IMR-90 (cell line): ENCODE measurements at regions not wholly inside any gene's neighbourhood (a gene's known extent, or its start where the extent isn't known, plus 50 kb on each side); places are given as distances from the start of the nearest gene placed in this dataset.

Experiments used
- ATAC-seq: fragments of 200-7000 bp; cut with Tn5 transposase; 2 replicates; pipeline ENCODE4 v1.9.1; 2020; ENCODE audit warnings: low read depth, mild to moderate bottlenecking, moderate library complexity
- BruUV-seq: library from RNA; stranded (reverse); fragments of 400-500 nt; replicated peaks from 2 replicates; lab custom pipeline; 2021; lab: Mats Ljungman, UMichigan
- CTCF ChIA-PET: fragments of 300-600 bp; formaldehyde crosslinking; extraction: SDS; loops from one replicate; lab custom pipeline; 2021; ENCODE audit warnings: antibody characterized with exemption; lab: Yijun Ruan, JAX
- POLR2A ChIA-PET: fragments of 300-600 bp; sonication (Branson Sonifier 250); formaldehyde crosslinking; loops from one replicate; lab custom pipeline; 2022; ENCODE audit warnings: antibody characterized with exemption; ENCODE audit not compliant: unreplicated experiment; lab: Charles Lee
- DNase-seq: peaks from one replicate; pipeline ENCODE4 v3.0.0; 2013
- H2AFZ ChIP-seq: replicated peaks from 2 replicates; pipeline ENCODE3; 2013; ENCODE audit warnings: low read length, mild to moderate bottlenecking; ENCODE audit not compliant: poor library complexity
- H2AK5ac ChIP-seq: 2 replicates; pipeline ENCODE4 v1.6.1; 2013; ENCODE audit warnings: low read depth, low read length, inconsistent platforms
- H2AK9ac ChIP-seq: replicated peaks from 2 replicates; pipeline ENCODE3; 2013; ENCODE audit warnings: mild to moderate bottlenecking, low read depth, low read length, moderate library complexity; ENCODE audit not compliant: poor library complexity
- H2BK120ac ChIP-seq: 2 replicates; pipeline ENCODE4 v1.6.1; 2013; ENCODE audit warnings: low read depth, low read length, inconsistent platforms
- H2BK15ac ChIP-seq: 3 replicates; pipeline ENCODE4 v1.6.1; 2013; ENCODE audit warnings: low read depth, low read length, inconsistent platforms
- H2BK20ac ChIP-seq: 2 replicates; pipeline ENCODE4 v1.6.1; 2013; ENCODE audit warnings: low read depth, mild to moderate bottlenecking, inconsistent platforms, low read length, moderate library complexity
- H2BK5ac ChIP-seq: 2 replicates; pipeline ENCODE4 v1.6.1; 2013; ENCODE audit warnings: mild to moderate bottlenecking, low read depth, low read length, inconsistent platforms; ENCODE audit not compliant: poor library complexity, severe bottlenecking
- H3K14ac ChIP-seq: replicated peaks from 2 replicates; pipeline ENCODE4 v1.6.1; 2013; ENCODE audit warnings: low read depth, low read length, inconsistent platforms
- H3K18ac ChIP-seq: 2 replicates; pipeline ENCODE4 v1.6.1; 2013; ENCODE audit warnings: low read depth, low read length, control low read depth
- H3K23ac ChIP-seq: 2 replicates; pipeline ENCODE4 v1.6.1; 2013; ENCODE audit warnings: low read depth, low read length, inconsistent platforms
- H3K27ac ChIP-seq: 2 replicates; pipeline ENCODE4 v1.5.1; 2013; ENCODE audit warnings: mild to moderate bottlenecking, control low read depth, low read length; ENCODE audit not compliant: insufficient read depth
- H3K27me3 ChIP-seq: 2 replicates; pipeline ENCODE4 v1.6.1; 2013; ENCODE audit warnings: low read length; ENCODE audit not compliant: control insufficient read depth, insufficient read depth
- H3K36me3 ChIP-seq: 2 replicates; pipeline ENCODE4 v1.6.1; 2013; ENCODE audit warnings: low read length, mixed read lengths; ENCODE audit not compliant: control insufficient read depth, insufficient read depth
- H3K4ac ChIP-seq: 2 replicates; pipeline ENCODE4 v1.6.1; 2013; ENCODE audit warnings: low read depth, low read length, inconsistent platforms
- H3K4me1 ChIP-seq: 2 replicates; pipeline ENCODE4 v1.6.1; 2013; ENCODE audit warnings: low read length, mixed read lengths; ENCODE audit not compliant: control insufficient read depth, insufficient read depth
- H3K4me2 ChIP-seq: 2 replicates; pipeline ENCODE4 v1.6.1; 2013; ENCODE audit warnings: low read depth, mild to moderate bottlenecking, control low read depth, low read length, moderate library complexity
- H3K4me3 ChIP-seq: 2 replicates; pipeline ENCODE4 v1.5.1; 2013; ENCODE audit warnings: low read depth, mild to moderate bottlenecking, control low read depth, low read length, moderate library complexity; ENCODE audit not compliant: insufficient read depth
- H3K56ac ChIP-seq: 2 replicates; pipeline ENCODE4 v1.6.1; 2013; ENCODE audit warnings: low read length, inconsistent platforms; ENCODE audit not compliant: insufficient read depth; ENCODE audit errors: extremely low read depth
- H3K79me1 ChIP-seq, 2 experiments: 2 replicates each; pipeline ENCODE4 v1.6.1; 2013; ENCODE audit warnings: low read length in 2 of 2, inconsistent platforms in 1 of 2, low read depth in 1 of 2
- H3K9ac ChIP-seq: 2 replicates; pipeline ENCODE4 v1.6.1; 2013; ENCODE audit warnings: low read depth, low read length, control low read depth
- H3K9me1 ChIP-seq: 2 replicates; pipeline ENCODE4 v1.6.1; 2013; ENCODE audit warnings: low read length, inconsistent platforms; ENCODE audit not compliant: insufficient read depth
- H3K9me3 ChIP-seq: 2 replicates; pipeline ENCODE4 v1.6.1; 2013; ENCODE audit warnings: low read length; ENCODE audit not compliant: control insufficient read depth, insufficient read depth
- H4K20me1 ChIP-seq: 2 replicates; pipeline ENCODE4 v1.6.1; 2013; ENCODE audit warnings: low read length, inconsistent platforms; ENCODE audit not compliant: insufficient read depth
- H4K5ac ChIP-seq: 2 replicates; pipeline ENCODE4 v1.6.1; 2013; ENCODE audit warnings: mild to moderate bottlenecking, low read depth, low read length, control low read depth
- H4K8ac ChIP-seq, 2 experiments: 2 replicates each; pipeline ENCODE4 v1.6.1; 2013; ENCODE audit warnings: low read depth in 2 of 2, low read length in 2 of 2, control low read depth in 1 of 2, inconsistent platforms in 1 of 2
- H4K91ac ChIP-seq: 2 replicates; pipeline ENCODE4 v1.6.1; 2013; ENCODE audit warnings: low read depth, low read length, inconsistent platforms; ENCODE audit not compliant: insufficient read depth
- CHD1 ChIP-seq: IDR thresholded peaks from 2 replicates; pipeline ENCODE4 v1.6.1; 2012; ENCODE audit warnings: low read depth, low read length, improper control_type of control experiment
- ELK1 ChIP-seq: fragments of 150-350 bp; IDR thresholded peaks from 2 replicates; pipeline ENCODE4 v1.6.1; 2016; ENCODE audit warnings: low read depth, mild to moderate bottlenecking, low read length, moderate library complexity, borderline replicate concordance
- MAFK ChIP-seq: IDR thresholded peaks from 2 replicates; pipeline ENCODE4 v1.6.1; 2012; ENCODE audit warnings: low read depth, low read length, improper control_type of control experiment
- MXI1 ChIP-seq: IDR thresholded peaks from 2 replicates; pipeline ENCODE4 v1.6.1; 2012; ENCODE audit warnings: low read depth, mild to moderate bottlenecking, low read length, moderate library complexity, borderline replicate concordance
- NFE2L2 ChIP-seq: fragments of 150-350 bp; IDR thresholded peaks from 2 replicates; pipeline ENCODE4 v1.6.1; 2016; ENCODE audit warnings: low read depth, mild to moderate bottlenecking, low read length
- RCOR1 ChIP-seq: IDR thresholded peaks from 2 replicates; pipeline ENCODE4 v1.6.1; 2012; ENCODE audit warnings: mild to moderate bottlenecking, low read length, improper control_type of control experiment; ENCODE audit not compliant: insufficient replicate concordance
- SMC3 ChIP-seq: fragments of 150-350 bp; IDR thresholded peaks from 2 replicates; pipeline ENCODE4 v1.6.1; 2016; ENCODE audit warnings: low read depth, mild to moderate bottlenecking, antibody characterized with exemption, low read length, moderate library complexity
- WGBS, 2 experiments: methylation state at CpG; one replicate each; pipeline versions ENCODE4 v1.1.5 to v1.1.7; 2013; ENCODE audit warnings: missing lambda C conversion rate in 2 of 2; ENCODE audit not compliant: insufficient read length in 1 of 2; ENCODE audit errors: extremely low coverage in 2 of 2; 5-methylcytosine and 5-hydroxymethylcytosine counted together
- dilution Hi-C: fragments of 300-500 bp; cut with HindIII; formaldehyde crosslinking; loops from one replicate; pipeline ENCODE4 v1.14.3; 2018; ENCODE audit warnings: low sequenced_read_pairs; ENCODE audit not compliant: unreplicated experiment
- in situ Hi-C: fragments of 300-500 bp; cut with MboI; formaldehyde crosslinking; loops from 3 replicates; pipeline ENCODE4 v1.14.3; 2019; ENCODE audit warnings: low sequenced_read_pairs, inconsistent platforms, mixed read lengths
- intact Hi-C: fragments of 100-400 bp; cut with micrococcal nuclease; formaldehyde crosslinking; loops from 2 replicates; pipeline ENCODE4 v1.10.0; 2022

GRCh38 chr18:29841631-29842030 is 1200.9 kb downstream of the DSC3 start:
- ATAC-seq: no peak
- no peak overlapping the region for H4K8ac ChIP-seq
- H3K56ac ChIP-seq: no peak overlapping the region
- H2AK9ac ChIP-seq: no peak overlapping the region
- no peak overlapping the region for H3K23ac ChIP-seq
- no peaks in the 10 kb centered on the region for H3K9me1 ChIP-seq
- intact Hi-C loops (no loop called here), dilution Hi-C loops (no loop called here), in situ Hi-C loops (no loop called here)
- H2BK5ac ChIP-seq: no peak overlapping the region
- TF ChIP-seq ELK1: no peak
- TF ChIP-seq MAFK: no peak
- TF ChIP-seq MXI1: no peak
- TF ChIP-seq NFE2L2: no peak
- no peak for TF ChIP-seq RCOR1
- TF ChIP-seq SMC3: no peak
- no peak for TF ChIP-seq CHD1
- ChIA-PET CTCF (interaction anchor here (1.5 kb wide), 1 partner anchor 39 kb away, joined by 3 read pairs; no protein-coding TSS in a partner anchor), POLR2A (no interaction called here)
- H3K4me2 ChIP-seq: no peak overlapping the region
- no peak overlapping the region for H3K4ac ChIP-seq
- no peak overlapping the region for H3K9ac ChIP-seq
- no peak overlapping the region for H2BK120ac ChIP-seq
- no peak overlapping the region for H3K18ac ChIP-seq
- H3K4me1 ChIP-seq: no peaks in the 10 kb centered on the region
- H3K27me3 ChIP-seq: no peaks in the 10 kb centered on the region
- WGBS, 2 experiments: no CpG with 5 or more reads among the region's 3 CpGs
- H3K4me3 ChIP-seq: no peak overlapping the region
- no peaks in the 10 kb centered on the region for H3K9me3 ChIP-seq
- DNase-seq: no peak
- H2AK5ac ChIP-seq: no peak overlapping the region
- H3K36me3 ChIP-seq: no peaks in the 10 kb centered on the region
- no peak overlapping the region for H4K5ac ChIP-seq
- H4K91ac ChIP-seq: no peak overlapping the region
- no peak overlapping the region for H2AFZ ChIP-seq
- no TSS peak for BruUV-seq
- H2BK15ac ChIP-seq: no peak overlapping the region
- no peaks in the 10 kb centered on the region for H4K20me1 ChIP-seq
- H2BK20ac ChIP-seq: no peak overlapping the region
- H3K27ac ChIP-seq: no peak overlapping the region
- H3K79me1 ChIP-seq: no peaks in the 10 kb centered on the region
- H3K14ac ChIP-seq: no peak overlapping the region
